ENCODE measurements at regions not wholly inside any gene's neighbourhood (a gene's known extent, or its start where the extent isn't known, plus 50 kb on each side); places are given as distances from the start of the nearest gene placed in this dataset.

DNA sequence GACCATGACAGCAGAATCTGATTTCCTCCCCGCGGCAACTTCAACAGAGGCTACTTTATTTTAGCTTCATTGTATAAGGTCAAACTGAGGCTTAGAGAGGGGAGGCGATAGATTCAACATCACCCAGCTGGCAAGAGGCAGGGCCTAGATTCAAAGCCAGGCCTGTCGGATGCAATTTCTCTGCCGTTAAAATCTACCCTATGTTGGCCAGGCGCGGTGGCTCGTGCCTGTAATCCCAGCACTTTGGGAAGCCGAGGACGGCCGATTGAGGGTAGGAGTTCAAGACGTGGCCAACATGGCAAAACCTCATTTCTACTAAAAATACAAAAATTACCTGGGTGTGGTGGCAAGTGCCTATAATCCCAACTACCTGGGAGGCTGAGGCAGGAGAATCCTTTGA lies 182.2 kb downstream of the BCOR start:
- WGBS (ENCODE audit: extremely low coverage, insufficient read length, low lambda C conversion rate), result no CpG with 5 or more reads among the region's 12 CpGs
- H3K9ac ChIP-seq (ENCODE audit: extremely low read depth, insufficient read length, low read length), result no peak overlapping the region
- H2AFZ ChIP-seq (ENCODE audit: low read length), result no peak overlapping the region
- no peak overlapping the region for H3K4me2 ChIP-seq (ENCODE audit: insufficient read depth, insufficient read length, low read length)
- no peak overlapping the region for H3K18ac ChIP-seq (ENCODE audit: insufficient read length, low read depth, low read length)
- H4K20me1 ChIP-seq (ENCODE audit: control insufficient read depth, insufficient read depth, insufficient read length), result no peaks in the 10 kb centered on the region
- H3K23ac ChIP-seq (ENCODE audit: insufficient read length, low read depth, low read length), result no peak overlapping the region
- H3K4me3 Mint-ChIP-seq, result no peak overlapping the region
- no peak overlapping the region for H3K27ac ChIP-seq (ENCODE audit: insufficient read length, low read depth, low read length)
- H4K91ac ChIP-seq (ENCODE audit: insufficient read length, low read depth, low read length), result no peak overlapping the region
- H3K4ac ChIP-seq (ENCODE audit: low read depth, low read length), result no peak overlapping the region
- H3K23me2 ChIP-seq (ENCODE audit: insufficient read length, low read depth, low read length, poor library complexity, severe bottlenecking), result no peaks in the 10 kb centered on the region
- no peak overlapping the region for H2BK20ac ChIP-seq (ENCODE audit: low read depth, low read length, poor library complexity, severe bottlenecking)
- TF ChIP-seq CTCF (conservative IDR thresholded peaks at IDR 0.05), result no peak
- no peak overlapping the region for H3K14ac ChIP-seq (ENCODE audit: insufficient read depth, low read length)
- H2BK5ac ChIP-seq (ENCODE audit: insufficient read length, low read length), result no peak overlapping the region
- no peaks in the 10 kb centered on the region for H3K79me2 ChIP-seq (ENCODE audit: insufficient read depth, low read length)
- no peaks in the 10 kb centered on the region for H3K4me1 ChIP-seq (ENCODE audit: insufficient read depth, low read length)
- no peak overlapping the region for H3K27ac Mint-ChIP-seq
- H3K56ac ChIP-seq (ENCODE audit: insufficient read length, low read depth, low read length), result no peak overlapping the region
- H3K9me3 ChIP-seq (ENCODE audit: control insufficient read depth, low read depth, low read length), result no peaks in the 10 kb centered on the region
- H4K8ac ChIP-seq (replicated peaks; ENCODE audit: insufficient read length, low read depth, low read length), result no peak overlapping the region
- no peak overlapping the region for H2BK15ac ChIP-seq (ENCODE audit: low read depth, low read length)
- peaks cover 0 to 2% of the 10 kb centered on the region in 2 experiments; a peak in 1 of 4 replicates for H3K4me1 Mint-ChIP-seq
- H3T11ph ChIP-seq (ENCODE audit: low read length), result no peak overlapping the region
- peaks cover 69 to 75% of the 10 kb centered on the region in 2 experiments for H3K9me3 Mint-ChIP-seq
- H2BK120ac ChIP-seq (ENCODE audit: low read depth, low read length, poor library complexity, severe bottlenecking), result no peak overlapping the region
- peaks cover 4% of the 10 kb centered on the region; the same call in 1 of the 2 replicates for H3K27me3 Mint-ChIP-seq (ENCODE audit: low read depth)
- no peak overlapping the region for H4K5ac ChIP-seq (ENCODE audit: insufficient read length, low read depth, low read length)
- no peaks in the 10 kb centered on the region for H3K27me3 ChIP-seq (ENCODE audit: insufficient read depth, low read length)
- no peaks in the 10 kb centered on the region for H3K79me1 ChIP-seq (ENCODE audit: insufficient read depth, low read depth, low read length, poor library complexity, severe bottlenecking)
- H2AK5ac ChIP-seq (ENCODE audit: insufficient read length, low read length), result no peak overlapping the region
- no peak for DNase-seq
- H3K36me3 Mint-ChIP-seq (ENCODE audit: insufficient read depth in 1 of 3, low read depth in 3 of 3), result peaks cover 0 to 6% (median 2%) of the 10 kb centered on the region in 3 experiments; a peak in 4 of 7 replicates
- H2BK12ac ChIP-seq (ENCODE audit: insufficient read length, low read depth, low read length), result no peak overlapping the region

Data from H9 (cell line).